ENCODE measurements at regions not wholly inside any gene's neighbourhood (a gene's known extent, or its start where the extent isn't known, plus 50 kb on each side); places are given as distances from the start of the nearest gene placed in this dataset.

DNA sequence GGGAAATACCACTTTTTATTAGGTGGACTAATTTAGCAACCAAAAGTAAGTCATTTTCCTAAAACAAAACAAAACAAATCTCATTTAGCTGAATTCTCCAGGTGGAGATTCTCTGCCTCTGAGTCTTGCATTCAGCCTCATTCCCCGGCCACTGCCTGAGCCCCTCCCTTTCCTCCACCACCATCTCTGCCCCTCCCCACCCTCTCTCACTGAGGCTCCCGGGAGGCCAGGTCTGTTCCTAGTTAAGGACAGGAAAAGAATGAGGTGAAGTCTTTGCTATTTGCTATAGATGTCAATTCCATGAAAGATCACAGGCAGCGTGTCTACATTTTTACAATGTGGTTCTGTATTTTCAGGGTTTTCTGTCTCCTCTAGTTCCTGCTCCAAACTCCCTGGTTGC, 83.0 kb upstream of the SOX11 start:
- TF ChIP-seq, protein P1, sequence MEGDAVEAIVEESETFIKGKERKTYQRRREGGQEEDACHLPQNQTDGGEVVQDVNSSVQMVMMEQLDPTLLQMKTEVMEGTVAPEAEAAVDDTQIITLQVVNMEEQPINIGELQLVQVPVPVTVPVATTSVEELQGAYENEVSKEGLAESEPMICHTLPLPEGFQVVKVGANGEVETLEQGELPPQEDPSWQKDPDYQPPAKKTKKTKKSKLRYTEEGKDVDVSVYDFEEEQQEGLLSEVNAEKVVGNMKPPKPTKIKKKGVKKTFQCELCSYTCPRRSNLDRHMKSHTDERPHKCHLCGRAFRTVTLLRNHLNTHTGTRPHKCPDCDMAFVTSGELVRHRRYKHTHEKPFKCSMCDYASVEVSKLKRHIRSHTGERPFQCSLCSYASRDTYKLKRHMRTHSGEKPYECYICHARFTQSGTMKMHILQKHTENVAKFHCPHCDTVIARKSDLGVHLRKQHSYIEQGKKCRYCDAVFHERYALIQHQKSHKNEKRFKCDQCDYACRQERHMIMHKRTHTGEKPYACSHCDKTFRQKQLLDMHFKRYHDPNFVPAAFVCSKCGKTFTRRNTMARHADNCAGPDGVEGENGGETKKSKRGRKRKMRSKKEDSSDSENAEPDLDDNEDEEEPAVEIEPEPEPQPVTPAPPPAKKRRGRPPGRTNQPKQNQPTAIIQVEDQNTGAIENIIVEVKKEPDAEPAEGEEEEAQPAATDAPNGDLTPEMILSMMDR (IDR thresholded peaks at IDR 0.05; ENCODE audit: low read depth, low read length): no peak
- TF ChIP-seq EZH2phosphoT487 (IDR thresholded peaks at IDR 0.05; ENCODE audit: low read depth): no peak

All from OCI-LY3 (cell line).